K562 (cell line): ENCODE measurements at regions not wholly inside any gene's neighbourhood (a gene's known extent, or its start where the extent isn't known, plus 50 kb on each side); places are given as distances from the start of the nearest gene placed in this dataset.

ENCODE experiments used
- FOXP4 ChIP-seq: sonication (generic); formaldehyde crosslinking; IDR thresholded peaks from 2 replicates; pipeline ENCODE4 v1.8.0; 2022; ENCODE audit warnings: mild to moderate bottlenecking, missing genetic modification reagents, borderline replicate concordance
- KAT7 ChIP-seq: sonication (generic); formaldehyde crosslinking; IDR thresholded peaks from 2 replicates; pipeline ENCODE4 v1.8.0; 2022; ENCODE audit warnings: missing genetic modification reagents, mild to moderate bottlenecking, borderline replicate concordance
- STAT6 ChIP-seq: sonication (generic); formaldehyde crosslinking; IDR thresholded peaks from 2 replicates; pipeline ENCODE4 v1.8.1; 2023; ENCODE audit warnings: mild to moderate bottlenecking, missing genetic modification reagents
- TF ChIP-seq, protein P1 (sequence below), 3 experiments: IDR thresholded peaks in 2 of 3; conservative IDR thresholded peaks in 1 of 3; 2 replicates each; pipeline ENCODE4 v1.5.1; 2011 to 2012; ENCODE audit warnings: low read length in 3 of 3, mild to moderate bottlenecking in 3 of 3, control low read depth in 2 of 3, improper control_type of control experiment in 1 of 3, inconsistent platforms in 1 of 3, low read depth in 1 of 3, mixed read lengths in 1 of 3, moderate library complexity in 1 of 3; ENCODE audit not compliant: insufficient read depth in 2 of 3

DNA sequence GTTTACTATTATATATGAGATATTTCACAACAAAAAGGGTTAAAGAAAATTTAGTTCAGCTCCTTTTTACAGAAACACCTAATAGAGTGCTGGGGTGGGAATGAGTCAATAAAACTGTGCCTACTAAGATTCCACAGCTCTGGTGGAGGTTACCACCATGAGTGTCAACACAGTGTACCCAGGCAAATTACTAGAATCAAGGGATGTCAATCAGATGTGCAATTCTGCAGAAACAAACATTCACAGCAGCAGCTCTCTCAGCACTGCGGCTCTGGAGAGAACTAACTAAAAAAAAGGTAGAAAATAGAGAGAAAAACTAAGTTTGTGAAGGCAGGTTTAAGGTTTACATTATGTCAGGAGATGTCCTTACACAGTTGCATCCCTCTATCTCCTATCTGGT, 1313.0 kb downstream of the MAT2B start:
- TF ChIP-seq, protein P1, sequence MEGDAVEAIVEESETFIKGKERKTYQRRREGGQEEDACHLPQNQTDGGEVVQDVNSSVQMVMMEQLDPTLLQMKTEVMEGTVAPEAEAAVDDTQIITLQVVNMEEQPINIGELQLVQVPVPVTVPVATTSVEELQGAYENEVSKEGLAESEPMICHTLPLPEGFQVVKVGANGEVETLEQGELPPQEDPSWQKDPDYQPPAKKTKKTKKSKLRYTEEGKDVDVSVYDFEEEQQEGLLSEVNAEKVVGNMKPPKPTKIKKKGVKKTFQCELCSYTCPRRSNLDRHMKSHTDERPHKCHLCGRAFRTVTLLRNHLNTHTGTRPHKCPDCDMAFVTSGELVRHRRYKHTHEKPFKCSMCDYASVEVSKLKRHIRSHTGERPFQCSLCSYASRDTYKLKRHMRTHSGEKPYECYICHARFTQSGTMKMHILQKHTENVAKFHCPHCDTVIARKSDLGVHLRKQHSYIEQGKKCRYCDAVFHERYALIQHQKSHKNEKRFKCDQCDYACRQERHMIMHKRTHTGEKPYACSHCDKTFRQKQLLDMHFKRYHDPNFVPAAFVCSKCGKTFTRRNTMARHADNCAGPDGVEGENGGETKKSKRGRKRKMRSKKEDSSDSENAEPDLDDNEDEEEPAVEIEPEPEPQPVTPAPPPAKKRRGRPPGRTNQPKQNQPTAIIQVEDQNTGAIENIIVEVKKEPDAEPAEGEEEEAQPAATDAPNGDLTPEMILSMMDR (IDR thresholded peaks at IDR 0.05 in 2 of 3, conservative IDR thresholded peaks at IDR 0.05 in 1 of 3; ENCODE audit: insufficient read depth in 2 of 3, low read depth in 1 of 3, low read length in 3 of 3): no peak
- TF ChIP-seq STAT6 (CRISPR knock-in tag) (no peak), KAT7 (CRISPR knock-in tag) (no peak), FOXP4 (no peak)
